CD4-positive, alpha-beta T cell (primary cell): ENCODE measurements at regions not wholly inside any gene's neighbourhood (a gene's known extent, or its start where the extent isn't known, plus 50 kb on each side); places are given as distances from the start of the nearest gene placed in this dataset.
"Not testable (repeated sequence)": the region's sequence is repeated elsewhere in the genome, so short reads cannot be mapped to it uniquely, and the experiment has no call there.

Experiments used
- ATAC-seq: fragments of 200-7000 bp; cut with Tn5 transposase; one replicate; pipeline ENCODE4 v1.10.0; 2022; ENCODE audit warnings: mild to moderate bottlenecking; ENCODE audit not compliant: poor library complexity
- CTCF ChIA-PET: fragments of 350-600 bp; sonication (Branson Sonifier 250); formaldehyde crosslinking; loops from one replicate; lab custom pipeline; 2021; ENCODE audit warnings: antibody characterized with exemption, inconsistent platforms; lab: Charles Lee
- POLR2A ChIA-PET: fragments of 350-600 bp; sonication (Branson Sonifier 250); formaldehyde crosslinking; loops from one replicate; lab custom pipeline; 2021; ENCODE audit warnings: antibody characterized with exemption, inconsistent platforms; lab: Charles Lee
- DNase-seq, 14 experiments: peaks; one replicate each; pipeline ENCODE4 v3.0.0-alpha.2; 2013 to 2020; ENCODE audit warnings: mixed read lengths in 2 of 14
- H3K27ac ChIP-seq, 2 donors: one replicate each; pipeline versions ENCODE4 v1.5.1 to v1.7.0; 2013; ENCODE audit warnings: low read length in 2 of 2, low read depth in 1 of 2, mild to moderate bottlenecking in 1 of 2
- H3K27me3 ChIP-seq, 2 experiments: 1 replicate in 1 of 2; 2 replicates in 1 of 2; pipeline versions ENCODE4 v1.6.1 to v1.7.0; 2013; ENCODE audit warnings: low read length in 2 of 2, control low read depth in 1 of 2, mild to moderate bottlenecking in 1 of 2, moderate library complexity in 1 of 2; ENCODE audit not compliant: insufficient read depth in 2 of 2, control insufficient read depth in 1 of 2
- H3K36me3 ChIP-seq: one replicate; pipeline ENCODE4 v1.6.1; 2013; ENCODE audit warnings: low read length, control low read depth; ENCODE audit not compliant: insufficient read depth
- H3K4me1 ChIP-seq: one replicate; pipeline ENCODE4 v1.6.1; 2013; ENCODE audit warnings: low read length, control low read depth; ENCODE audit not compliant: insufficient read depth
- H3K4me3 ChIP-seq: one replicate; pipeline ENCODE4 v1.5.1; 2013; ENCODE audit warnings: mild to moderate bottlenecking, low read length, moderate library complexity
- H3K9me3 ChIP-seq, 2 experiments: 1 replicate in 1 of 2; 2 replicates in 1 of 2; pipeline versions ENCODE4 v1.6.1 to v1.7.0; 2013; ENCODE audit warnings: low read length in 2 of 2, mild to moderate bottlenecking in 2 of 2, control low read depth in 1 of 2, moderate library complexity in 1 of 2; ENCODE audit not compliant: control insufficient read depth in 1 of 2, insufficient read depth in 1 of 2
- H3K27ac Mint-ChIP-seq: one replicate; pipeline ENCODE4 v1.8.0; 2020; ENCODE audit warnings: mixed read lengths
- H3K27me3 Mint-ChIP-seq: one replicate; pipeline ENCODE4 v1.8.0; 2021; ENCODE audit warnings: mixed read lengths
- H3K36me3 Mint-ChIP-seq: one replicate; pipeline ENCODE4 v1.8.0; 2021; ENCODE audit warnings: low read depth, mixed read lengths
- H3K4me1 Mint-ChIP-seq: one replicate; pipeline ENCODE4 v1.8.0; 2021; ENCODE audit warnings: low read depth, mixed read lengths
- H3K4me3 Mint-ChIP-seq: one replicate; pipeline ENCODE4 v1.8.0; 2020; ENCODE audit warnings: mild to moderate bottlenecking, mixed read lengths
- H3K9me3 Mint-ChIP-seq: one replicate; pipeline ENCODE4 v1.8.0; 2020; ENCODE audit warnings: mixed read lengths
- intact Hi-C, 2 experiments: fragments of 100-400 bp; cut with DNase I in 1 of 2; cut with micrococcal nuclease in 1 of 2; formaldehyde crosslinking; loops; one replicate each; pipeline versions ENCODE4 v1.15.1 to v1.9.0; 2023 to 2025; cut with DNase I, micrococcal nuclease
- TF ChIP-seq, protein P1 (sequence below): fragments of 200-600 bp; IDR thresholded peaks from one replicate; pipeline ENCODE4 v1.8.0; 2022; ENCODE audit warnings: antibody characterized with exemption, mild to moderate bottlenecking

GRCh38 chr6:121717686-121718085 is 282.2 kb downstream of the GJA1 start:
- ChIA-PET CTCF (no interaction called here), POLR2A (no interaction called here)
- H3K27me3 Mint-ChIP-seq, result no peaks in the 10 kb centered on the region
- DNase-seq (no peak), ATAC-seq (no peak)
- no peaks in the 10 kb centered on the region for H3K4me1 Mint-ChIP-seq
- peaks cover 6% of the 10 kb centered on the region for H3K9me3 Mint-ChIP-seq
- TF ChIP-seq, protein P1, sequence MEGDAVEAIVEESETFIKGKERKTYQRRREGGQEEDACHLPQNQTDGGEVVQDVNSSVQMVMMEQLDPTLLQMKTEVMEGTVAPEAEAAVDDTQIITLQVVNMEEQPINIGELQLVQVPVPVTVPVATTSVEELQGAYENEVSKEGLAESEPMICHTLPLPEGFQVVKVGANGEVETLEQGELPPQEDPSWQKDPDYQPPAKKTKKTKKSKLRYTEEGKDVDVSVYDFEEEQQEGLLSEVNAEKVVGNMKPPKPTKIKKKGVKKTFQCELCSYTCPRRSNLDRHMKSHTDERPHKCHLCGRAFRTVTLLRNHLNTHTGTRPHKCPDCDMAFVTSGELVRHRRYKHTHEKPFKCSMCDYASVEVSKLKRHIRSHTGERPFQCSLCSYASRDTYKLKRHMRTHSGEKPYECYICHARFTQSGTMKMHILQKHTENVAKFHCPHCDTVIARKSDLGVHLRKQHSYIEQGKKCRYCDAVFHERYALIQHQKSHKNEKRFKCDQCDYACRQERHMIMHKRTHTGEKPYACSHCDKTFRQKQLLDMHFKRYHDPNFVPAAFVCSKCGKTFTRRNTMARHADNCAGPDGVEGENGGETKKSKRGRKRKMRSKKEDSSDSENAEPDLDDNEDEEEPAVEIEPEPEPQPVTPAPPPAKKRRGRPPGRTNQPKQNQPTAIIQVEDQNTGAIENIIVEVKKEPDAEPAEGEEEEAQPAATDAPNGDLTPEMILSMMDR, result no peak
- H3K27ac Mint-ChIP-seq, result no peak overlapping the region
- Histone ChIP-seq H3K4me1 (no peaks in the 10 kb centered on the region), H3K9me3 (no peaks in the 10 kb centered on the region), H3K36me3 (no peaks in the 10 kb centered on the region), H3K4me3 (no peak overlapping the region), H3K27me3 (no peaks in the 10 kb centered on the region), H3K27ac (no peak overlapping the region)
- no peaks in the 10 kb centered on the region for H3K36me3 Mint-ChIP-seq
- no peak overlapping the region for H3K4me3 Mint-ChIP-seq
- intact Hi-C loops, result no loop called here

DNA sequence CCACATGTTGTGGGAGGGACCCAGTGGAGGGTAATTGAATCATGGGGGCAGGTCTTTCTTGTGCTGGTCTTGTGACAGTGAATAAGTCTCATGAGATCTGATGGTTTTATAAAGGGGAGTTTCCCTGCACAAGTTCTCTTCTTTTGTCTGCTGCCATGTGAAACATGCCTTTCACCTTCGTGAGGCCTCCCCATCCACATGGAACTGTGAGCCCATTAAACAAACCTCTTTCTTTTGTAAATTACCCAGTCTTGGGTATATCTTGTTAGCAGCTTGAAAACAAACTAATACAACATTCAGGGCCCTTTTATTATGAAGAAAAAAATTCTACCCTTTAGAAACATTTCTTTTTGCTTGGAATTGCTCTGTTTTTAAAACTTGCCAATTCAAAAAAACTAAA is 285.4 kb downstream of the GJA1 start:
- CTCF ChIA-PET, H3K4me1 Mint-ChIP-seq, ATAC-seq, intact Hi-C loops, POLR2A ChIA-PET, H3K4me3 ChIP-seq, H3K4me3 Mint-ChIP-seq, H3K36me3 Mint-ChIP-seq, H3K27me3 Mint-ChIP-seq, H3K27ac Mint-ChIP-seq, H3K27ac ChIP-seq, H3K9me3 Mint-ChIP-seq, H3K36me3 ChIP-seq, H3K9me3 ChIP-seq, DNase-seq, H3K4me1 ChIP-seq, H3K27me3 ChIP-seq: not testable (repeated sequence)

GRCh38 chr6:121723623-121724022 is 288.2 kb downstream of the GJA1 start:
- DNase-seq (no peak), ATAC-seq (no peak)
- Mint-ChIP-seq H3K4me3 (no peak overlapping the region), H3K27ac (no peak overlapping the region), H3K9me3 (peaks cover 6% of the 10 kb centered on the region), H3K27me3 (no peaks in the 10 kb centered on the region), H3K4me1 (no peaks in the 10 kb centered on the region), H3K36me3 (no peaks in the 10 kb centered on the region)
- ChIA-PET CTCF (no interaction called here), POLR2A (no interaction called here)
- Histone ChIP-seq H3K9me3 (no peaks in the 10 kb centered on the region), H3K36me3 (no peaks in the 10 kb centered on the region), H3K27ac (no peak overlapping the region), H3K4me3 (no peak overlapping the region), H3K27me3 (no peaks in the 10 kb centered on the region), H3K4me1 (no peaks in the 10 kb centered on the region)
- intact Hi-C loops, result no loop called here
- TF ChIP-seq, protein P1, result no peak

DNA sequence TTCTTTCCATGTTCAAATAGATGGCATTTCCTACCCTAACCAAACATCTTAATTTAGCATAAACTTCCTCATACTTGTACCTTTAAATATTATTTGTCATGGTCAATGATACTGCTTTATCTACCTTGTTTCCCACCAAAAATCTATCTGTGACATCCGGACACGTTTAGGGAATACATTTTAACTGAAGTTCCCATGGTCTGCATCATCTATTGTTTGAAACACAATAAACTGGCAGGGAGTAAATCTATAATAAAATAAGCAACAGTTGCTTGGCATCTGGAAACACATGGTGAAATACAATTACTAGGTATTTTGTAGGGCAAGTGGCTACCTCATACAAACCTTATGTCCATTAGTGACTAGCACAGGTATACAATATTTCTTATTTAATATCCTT is 289.1 kb downstream of the GJA1 start:
- ChIA-PET CTCF (no interaction called here), POLR2A (no interaction called here)
- Mint-ChIP-seq H3K27me3 (no peaks in the 10 kb centered on the region), H3K4me1 (no peaks in the 10 kb centered on the region), H3K9me3 (peaks cover 6% of the 10 kb centered on the region), H3K4me3 (no peak overlapping the region), H3K27ac (no peak overlapping the region), H3K36me3 (no peaks in the 10 kb centered on the region)
- Histone ChIP-seq H3K27ac (no peak overlapping the region), H3K27me3 (no peaks in the 10 kb centered on the region), H3K36me3 (no peaks in the 10 kb centered on the region), H3K9me3 (peaks cover 0 to 3% of the 10 kb centered on the region in 2 experiments), H3K4me1 (no peaks in the 10 kb centered on the region), H3K4me3 (no peak overlapping the region)
- TF ChIP-seq, protein P1, result no peak
- no peak for ATAC-seq
- intact Hi-C loops, result no loop called here
- no peak for DNase-seq
